ENCODE measurements at regions not wholly inside any gene's neighbourhood (a gene's known extent, or its start where the extent isn't known, plus 50 kb on each side); places are given as distances from the start of the nearest gene placed in this dataset.

GRCh38 chr20:37630166-37630565 is 63.7 kb upstream of the CTNNBL1 start:
- RAD21 ChIA-PET (ENCODE audit: low non-redundant PET in 1 of 2, low total read pairs in 2 of 2, uncharacterized antibody in 2 of 2, unreplicated experiment in 2 of 2), result no interaction called here

More at GRCh38 chr20:37630166-37630565, 63.7 kb upstream of the CTNNBL1 start:
- DNase-seq (ENCODE audit: low read depth, low spot score) (no peak), ATAC-seq (no peak)
- Histone ChIP-seq H3K4me3 (replicated peaks in 1 of 2; ENCODE audit: low read depth in 1 of 2, low read length in 2 of 2) (no peak overlapping the region), H4K20me1 (ENCODE audit: insufficient read depth) (no peaks in the 10 kb centered on the region), H3K27ac (ENCODE audit: low read depth, low read length) (no peak overlapping the region), H3K9me2 (ENCODE audit: insufficient read depth) (no peaks in the 10 kb centered on the region), H2AFZ (ENCODE audit: low read depth, low read length, poor library complexity, severe bottlenecking) (no peak overlapping the region), H3K9me3 (ENCODE audit: control insufficient read depth in 1 of 2, insufficient read depth in 1 of 2, low read depth in 1 of 2, low read length in 2 of 2) (peaks cover 3 to 10% of the 10 kb centered on the region in 2 experiments; a peak in 2 of 4 replicates), H3K27me3 (ENCODE audit: insufficient read depth, low read length) (peaks cover 50% of the 10 kb centered on the region), H3K79me2 (ENCODE audit: insufficient read depth, low read length) (no peaks in the 10 kb centered on the region), H3K4me1 (ENCODE audit: control insufficient read depth in 1 of 2, insufficient read depth in 2 of 2, low read length in 2 of 2) (no peaks in the 10 kb centered on the region), H3K9ac (ENCODE audit: low read length) (no peak overlapping the region), H3K36me3 (ENCODE audit: control insufficient read depth in 1 of 2, insufficient read depth in 2 of 2, low read length in 2 of 2) (no peaks in the 10 kb centered on the region), H3K4me2 (ENCODE audit: low read length) (no peak overlapping the region)
- CTCF ChIA-PET, result no interaction called here
- BruUV-seq (replicated peaks), result no TSS peak
- TF ChIP-seq CEBPB (IDR thresholded peaks at IDR 0.05; ENCODE audit: low read depth), result no peak
- TF ChIP-seq EZH2phosphoT487 (IDR thresholded peaks at IDR 0.05; ENCODE audit: borderline replicate concordance), result no peak
- no peak for TF ChIP-seq EGR1 (IDR thresholded peaks at IDR 0.05; ENCODE audit: low read depth)
- TF ChIP-seq JUND (IDR thresholded peaks at IDR 0.05), result no peak
- TF ChIP-seq ZFX (IDR thresholded peaks at IDR 0.05), result no peak
- no peak for TF ChIP-seq SP1 (IDR thresholded peaks at IDR 0.05; ENCODE audit: low read depth)
- TF ChIP-seq EZH2 (IDR thresholded peaks at IDR 0.05), result no peak
- no peak for TF ChIP-seq CBX3 (IDR thresholded peaks at IDR 0.05; ENCODE audit: low read depth)
- TF ChIP-seq ZBTB33 (IDR thresholded peaks at IDR 0.05; ENCODE audit: extremely low read depth, insufficient replicate concordance, low read length), result no peak
- TF ChIP-seq POLR2A (IDR thresholded peaks at IDR 0.05; ENCODE audit: borderline replicate concordance, extremely low read depth, insufficient read depth, insufficient read length), result no peak
- TF ChIP-seq SRF (IDR thresholded peaks at IDR 0.05; ENCODE audit: low read depth), result no peak
- TF ChIP-seq YY1 (IDR thresholded peaks at IDR 0.05; ENCODE audit: extremely low read depth, insufficient replicate concordance, low read depth, low read length), result no peak
- no peak for TF ChIP-seq RAD21 (IDR thresholded peaks at IDR 0.05; ENCODE audit: low read depth)
- no peak for TF ChIP-seq ELF1 (IDR thresholded peaks at IDR 0.05; ENCODE audit: borderline replicate concordance, low read depth)
- no peak for TF ChIP-seq REST (IDR thresholded peaks at IDR 0.05; ENCODE audit: low read depth)
- no peak for TF ChIP-seq TCF7L2 (IDR thresholded peaks at IDR 0.05; ENCODE audit: borderline replicate concordance, extremely low read depth, insufficient read depth, insufficient read length)
- POLR2A ChIA-PET, result no interaction called here
- intact Hi-C loops (cut with micrococcal nuclease), result no loop called here

All from HCT116 (cell line).